IPS-18c (cell line): ENCODE measurements at regions not wholly inside any gene's neighbourhood (a gene's known extent, or its start where the extent isn't known, plus 50 kb on each side); places are given as distances from the start of the nearest gene placed in this dataset.

ENCODE experiments used
- H3K4me3 ChIP-seq: 2 replicates; pipeline ENCODE4 v1.7.0; 2013; ENCODE audit warnings: low read depth, mild to moderate bottlenecking, low read length, moderate library complexity; ENCODE audit not compliant: insufficient read depth
- H3K9me3 ChIP-seq: one replicate; pipeline ENCODE4 v1.6.1; 2013; ENCODE audit warnings: mild to moderate bottlenecking, low read length, moderate library complexity; ENCODE audit not compliant: control insufficient read depth, insufficient read depth

- no peak overlapping the region for H3K4me3 ChIP-seq
These were observed 347.9 kb downstream of the RFPL4B start for GRCh38 chr6:112695001-112695400.

DNA sequence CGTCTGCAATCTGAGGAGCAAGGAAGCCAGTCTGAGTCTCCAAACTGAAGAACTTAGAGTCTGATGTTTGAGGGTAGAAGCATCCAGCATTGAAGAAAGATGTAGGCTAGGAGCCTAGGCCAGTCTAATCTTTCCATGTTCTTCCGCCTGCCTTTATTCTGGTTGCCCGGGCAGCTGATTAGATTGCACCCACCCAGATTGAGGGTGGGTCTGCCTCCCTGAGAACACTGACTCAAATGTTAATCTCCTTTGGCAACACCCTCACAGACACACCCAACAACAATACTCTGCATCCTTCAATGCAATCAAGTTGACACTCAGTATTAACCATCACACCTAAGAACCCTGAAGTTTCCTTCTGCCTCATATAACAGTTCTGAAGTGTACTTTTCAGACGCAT is 350.1 kb downstream of the RFPL4B start:
- no peak overlapping the region for H3K4me3 ChIP-seq
- no peaks in the 10 kb centered on the region for H3K9me3 ChIP-seq

More at GRCh38 chr6:112695001-112695400, 347.9 kb downstream of the RFPL4B start:
- no peaks in the 10 kb centered on the region for H3K9me3 ChIP-seq

DNA sequence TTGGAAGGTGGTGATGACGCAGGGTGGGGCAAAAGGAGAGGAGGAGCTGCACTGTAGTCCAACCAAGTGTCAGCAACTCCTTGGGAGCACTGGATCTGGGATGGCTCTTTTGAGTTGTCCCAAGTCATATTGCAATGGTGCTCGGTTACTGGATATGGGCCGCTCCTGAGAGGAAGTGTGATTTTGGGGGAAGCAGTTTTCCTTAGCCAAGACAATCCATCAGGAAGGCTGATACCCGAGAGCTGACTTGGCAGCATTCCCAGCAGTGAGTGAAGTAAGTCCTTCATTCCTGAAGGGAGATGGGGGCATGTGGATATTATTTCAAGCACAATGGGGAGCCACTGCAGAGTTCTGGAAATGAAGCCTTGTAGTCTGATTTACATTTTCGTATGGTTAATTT is 354.1 kb downstream of the RFPL4B start:
- no peaks in the 10 kb centered on the region for H3K9me3 ChIP-seq
- no peak overlapping the region for H3K4me3 ChIP-seq

GRCh38 chr6:112710710-112711109 is 363.6 kb downstream of the RFPL4B start:
- no peak overlapping the region for H3K4me3 ChIP-seq
- no peaks in the 10 kb centered on the region for H3K9me3 ChIP-seq

- no peaks in the 10 kb centered on the region for H3K9me3 ChIP-seq
- no peak overlapping the region for H3K4me3 ChIP-seq
These were observed 366.3 kb downstream of the RFPL4B start for GRCh38 chr6:112713402-112713801.

- Histone ChIP-seq H3K9me3 (no peaks in the 10 kb centered on the region), H3K4me3 (no peak overlapping the region)
These were observed 370.3 kb downstream of the RFPL4B start for GRCh38 chr6:112717401-112717800.

DNA sequence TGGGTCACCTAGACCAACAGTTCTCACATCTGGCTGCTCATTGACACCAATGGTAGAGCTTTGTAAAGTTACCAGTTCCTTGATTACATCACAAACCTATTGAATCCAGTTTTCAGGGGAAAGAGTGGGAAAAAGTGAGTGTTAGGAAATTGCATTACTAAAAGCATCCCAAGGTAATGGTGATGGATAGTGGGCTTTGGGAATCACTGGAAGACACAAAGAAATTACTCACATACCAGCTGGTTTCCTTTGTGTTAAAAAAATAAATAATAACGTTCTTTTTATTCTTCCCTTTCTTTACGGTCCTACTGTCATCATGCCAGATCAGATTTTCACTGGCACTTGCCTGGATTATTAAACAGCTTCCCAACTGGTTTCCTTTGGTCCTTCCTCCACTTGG is 370.7 kb downstream of the RFPL4B start:
- Histone ChIP-seq H3K4me3 (no peak overlapping the region), H3K9me3 (no peaks in the 10 kb centered on the region)

DNA sequence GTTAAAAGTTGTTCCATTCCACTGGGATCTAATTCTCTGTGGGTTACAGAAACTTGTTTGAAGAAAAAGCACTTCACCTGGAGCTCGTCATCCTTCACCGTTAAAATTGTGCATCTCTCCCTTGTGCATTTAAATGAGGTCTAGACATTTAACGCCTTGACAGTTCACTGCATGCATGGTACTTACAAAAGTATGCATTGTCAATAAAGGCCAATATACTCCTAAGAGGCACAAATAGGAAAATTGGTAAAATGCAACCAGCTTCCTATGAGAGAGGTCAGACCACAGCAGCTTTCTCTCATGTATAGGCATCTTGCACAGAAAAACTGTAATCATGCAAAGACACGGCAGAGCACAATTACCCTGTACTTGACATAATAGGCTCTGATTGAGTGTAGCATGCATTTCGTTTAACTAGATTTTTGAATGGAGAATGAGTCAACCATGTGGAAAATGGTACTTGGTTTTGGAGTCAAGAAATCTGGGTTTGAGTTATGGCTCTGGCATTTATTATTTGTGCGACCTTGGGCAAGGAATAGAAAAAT is 378.5 kb downstream of the RFPL4B start:
- H3K9me3 ChIP-seq: no peaks in the 10 kb centered on the region
- no peak overlapping the region for H3K4me3 ChIP-seq

DNA sequence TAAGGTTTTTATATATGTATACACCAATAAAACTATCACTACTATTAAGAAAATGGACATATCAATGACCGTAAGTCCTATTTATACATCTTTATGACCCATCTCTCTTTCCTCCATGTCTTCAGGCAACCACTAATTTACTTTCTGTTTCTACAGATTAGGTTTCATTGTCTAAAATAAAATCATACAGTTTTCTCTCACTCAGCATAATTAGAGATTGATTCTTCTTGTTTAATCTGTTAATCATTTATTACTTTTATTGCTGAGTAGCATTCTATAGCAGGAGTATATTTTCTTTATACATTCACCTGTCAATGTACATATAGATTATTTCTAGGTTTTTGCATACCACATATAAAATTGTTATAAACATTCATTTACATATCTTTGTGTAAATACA is 388.0 kb downstream of the RFPL4B start:
- H3K4me3 ChIP-seq: no peak overlapping the region
- no peaks in the 10 kb centered on the region for H3K9me3 ChIP-seq

DNA sequence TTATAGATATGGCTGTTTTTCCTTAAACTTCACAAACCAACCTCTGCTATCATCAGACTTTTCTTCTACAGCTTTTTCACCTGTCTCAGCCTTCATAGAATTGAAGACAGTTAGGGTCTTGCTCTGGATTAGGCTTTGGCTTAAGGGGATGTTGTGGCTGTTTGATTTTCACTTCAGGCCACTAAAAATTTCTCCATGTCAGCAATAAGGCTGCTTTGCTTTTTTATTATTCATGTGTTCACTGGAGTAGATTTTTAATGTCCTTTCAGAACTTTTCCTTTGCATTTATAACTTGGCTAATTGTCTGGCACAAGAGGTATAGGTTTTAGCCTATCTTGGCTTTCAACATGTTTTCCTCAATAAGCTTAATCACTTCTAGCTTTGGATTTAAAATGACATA is 392.6 kb downstream of the RFPL4B start:
- H3K4me3 ChIP-seq: no peak overlapping the region
- H3K9me3 ChIP-seq: no peaks in the 10 kb centered on the region

GRCh38 chr6:112743323-112743722 is 396.2 kb downstream of the RFPL4B start:
- no peak overlapping the region for H3K4me3 ChIP-seq
- H3K9me3 ChIP-seq: no peaks in the 10 kb centered on the region

DNA sequence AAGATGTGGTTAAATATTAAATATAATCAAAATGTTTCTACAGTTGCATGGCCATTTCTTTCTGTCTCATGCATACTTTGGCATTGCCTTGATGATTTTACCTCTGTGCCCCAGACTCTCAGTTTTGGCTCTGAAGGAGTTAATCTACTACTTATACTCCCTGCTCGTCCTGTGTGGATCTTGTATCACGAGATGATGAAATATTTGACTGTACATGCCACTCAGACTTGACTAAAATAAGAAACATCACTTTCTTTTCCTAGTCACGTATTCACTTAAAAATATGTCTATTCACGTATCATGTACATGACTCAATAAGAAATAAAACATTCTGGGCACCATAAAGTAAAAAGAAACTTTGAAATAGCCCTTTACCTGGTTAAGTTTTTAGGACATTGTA is 397.7 kb downstream of the RFPL4B start:
- Histone ChIP-seq H3K4me3 (no peak overlapping the region), H3K9me3 (no peaks in the 10 kb centered on the region)

GRCh38 chr6:112745765-112746164 is 398.6 kb downstream of the RFPL4B start:
- H3K9me3 ChIP-seq: no peaks in the 10 kb centered on the region
- no peak overlapping the region for H3K4me3 ChIP-seq

- no peak overlapping the region for H3K4me3 ChIP-seq
- H3K9me3 ChIP-seq: no peaks in the 10 kb centered on the region
These were observed 402.5 kb downstream of the RFPL4B start for GRCh38 chr6:112749673-112750072.

- no peaks in the 10 kb centered on the region for H3K9me3 ChIP-seq
- no peak overlapping the region for H3K4me3 ChIP-seq
These were observed 405.2 kb downstream of the RFPL4B start for GRCh38 chr6:112752305-112752704.

- Histone ChIP-seq H3K4me3 (no peak overlapping the region), H3K9me3 (no peaks in the 10 kb centered on the region)
These were observed 405.7 kb downstream of the RFPL4B start for GRCh38 chr6:112752791-112753190.

GRCh38 chr6:112760831-112761230 is 413.7 kb downstream of the RFPL4B start:
- H3K9me3 ChIP-seq: no peaks in the 10 kb centered on the region
- no peak overlapping the region for H3K4me3 ChIP-seq

DNA sequence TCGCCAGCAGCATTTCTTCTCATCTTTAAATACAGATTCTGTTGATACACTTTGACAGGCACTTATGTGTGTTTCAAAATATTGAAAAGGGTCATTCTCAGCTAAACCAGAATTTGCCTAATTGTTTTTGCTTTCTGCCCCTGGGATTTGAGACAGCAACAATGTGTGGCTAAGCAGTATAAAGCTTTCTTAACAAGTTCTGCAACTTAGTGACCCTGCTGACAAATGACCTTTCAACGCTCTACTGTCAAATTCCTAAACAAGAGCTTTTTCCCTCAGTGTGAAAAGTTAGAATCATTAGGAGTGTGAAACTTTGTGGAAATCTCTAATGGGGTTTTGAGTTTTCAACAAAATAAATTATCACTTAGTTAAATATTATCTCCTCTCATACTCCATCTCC is 414.6 kb downstream of the RFPL4B start:
- H3K4me3 ChIP-seq: no peak overlapping the region
- H3K9me3 ChIP-seq: no peaks in the 10 kb centered on the region

DNA sequence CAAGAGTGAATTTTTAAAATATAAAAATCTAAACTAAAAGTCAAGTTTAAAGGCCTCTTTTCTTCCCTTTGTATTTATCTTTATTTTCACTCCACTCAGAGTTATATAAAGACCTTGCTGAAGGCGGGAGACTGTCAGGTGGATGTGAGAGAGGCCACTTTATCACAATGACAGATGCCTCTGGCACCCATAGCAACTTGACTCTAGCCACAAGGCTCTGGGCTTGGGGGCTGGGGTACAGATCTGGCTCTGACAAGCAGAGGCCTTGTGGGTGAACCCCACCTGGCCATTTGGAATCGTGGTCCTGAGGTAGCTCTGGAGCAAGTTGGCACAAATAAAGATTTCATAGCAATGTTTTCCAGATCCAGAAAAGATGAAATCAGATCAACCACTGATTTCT is 417.2 kb downstream of the RFPL4B start:
- H3K9me3 ChIP-seq: no peaks in the 10 kb centered on the region
- no peak overlapping the region for H3K4me3 ChIP-seq
